Endothelial cell of umbilical vein (primary cell): ENCODE measurements at regions not wholly inside any gene's neighbourhood (a gene's known extent, or its start where the extent isn't known, plus 50 kb on each side); places are given as distances from the start of the nearest gene placed in this dataset.

ENCODE experiments used
- BruUV-seq: library from RNA; stranded (reverse); fragments of 400-500 nt; replicated peaks from 2 replicates; lab custom pipeline; 2021; lab: Mats Ljungman, UMichigan
- CTCF ChIA-PET: fragments of 300-600, 350-600 bp; sonication (Branson Sonifier 250); formaldehyde crosslinking; loops from one replicate; lab custom pipeline; 2021; ENCODE audit warnings: antibody characterized with exemption, inconsistent platforms; lab: Charles Lee
- POLR2A ChIA-PET: fragments of 300-600, 350-600 bp; sonication (Branson Sonifier 250); formaldehyde crosslinking; loops from one replicate; lab custom pipeline; 2021; ENCODE audit warnings: antibody characterized with exemption, inconsistent platforms; lab: Charles Lee
- DNase-seq: peaks from one replicate; pipeline ENCODE4 v3.0.0-alpha.2; 2011; ENCODE audit warnings: low read depth, low spot score
- FAIRE-seq: peaks from 2 replicates; lab custom pipeline; 2011; peaks lifted over from hg19 to GRCh38; lab: Jason Lieb, UNC
- H2AFZ ChIP-seq: 2 replicates; pipeline ENCODE4 v1.6.0; 2012; ENCODE audit warnings: low read depth, low read length, control low read depth, inconsistent platforms
- H3K27ac ChIP-seq: 2 replicates; pipeline ENCODE4 v1.5.1; 2011; ENCODE audit warnings: low read depth, mild to moderate bottlenecking, control low read depth, low read length, moderate library complexity; ENCODE audit not compliant: insufficient read depth
- H3K27me3 ChIP-seq, 2 experiments: 2 replicates each; pipeline versions ENCODE4 v1.6.0 to v1.6.1; 2011; ENCODE audit warnings: low read length in 2 of 2, mixed read lengths in 1 of 2; ENCODE audit not compliant: control insufficient read depth in 2 of 2, insufficient read depth in 2 of 2
- H3K36me3 ChIP-seq, 2 experiments: 2 replicates in 1 of 2; 3 replicates in 1 of 2; pipeline ENCODE4 v1.5.1; 2011; ENCODE audit warnings: low read length in 2 of 2, mild to moderate bottlenecking in 1 of 2, moderate library complexity in 1 of 2; ENCODE audit not compliant: control insufficient read depth in 2 of 2, insufficient read depth in 2 of 2; ENCODE audit errors: extremely low read depth in 1 of 2
- H3K4me1 ChIP-seq: 3 replicates; pipeline ENCODE4 v1.5.1; 2011; ENCODE audit warnings: mild to moderate bottlenecking, low read length; ENCODE audit not compliant: control insufficient read depth, insufficient read depth; ENCODE audit errors: extremely low read depth
- H3K4me2 ChIP-seq: 2 replicates; pipeline ENCODE4 v1.6.1; 2011; ENCODE audit warnings: low read length, control low read depth, mixed read lengths; ENCODE audit not compliant: insufficient read depth
- H3K4me3 ChIP-seq, 3 experiments: fragments of 200-600 bp in 1 of 3; sonication (generic), shearing (Covaris generic) in 1 of 3; replicated peaks in 1 of 3; 2 replicates each; pipeline ENCODE4 v1.5.1; 2011 to 2016; ENCODE audit warnings: control low read depth in 3 of 3, low read length in 3 of 3, mild to moderate bottlenecking in 2 of 3, inconsistent platforms in 1 of 3, low read depth in 1 of 3, moderate library complexity in 1 of 3; ENCODE audit not compliant: insufficient read depth in 1 of 3
- H3K79me2 ChIP-seq: 2 replicates; pipeline ENCODE4 v1.6.0; 2012; ENCODE audit warnings: low read length, inconsistent platforms; ENCODE audit not compliant: control insufficient read depth, insufficient read depth
- H3K9ac ChIP-seq: replicated peaks from 2 replicates; pipeline ENCODE3; 2011; ENCODE audit warnings: low read length, control low read depth; ENCODE audit not compliant: insufficient read depth; ENCODE audit errors: extremely low read depth
- H3K9me1 ChIP-seq: replicated peaks from 3 replicates; pipeline ENCODE4 v1.6.0; 2011; ENCODE audit warnings: mild to moderate bottlenecking, low read length; ENCODE audit not compliant: control insufficient read depth, insufficient read depth; ENCODE audit errors: extremely low read depth
- H3K9me3 ChIP-seq: replicated peaks from 2 replicates; pipeline ENCODE4 v1.5.1; 2012; ENCODE audit warnings: low read length, inconsistent platforms; ENCODE audit not compliant: control insufficient read depth, insufficient read depth
- H4K20me1 ChIP-seq: replicated peaks from 2 replicates; pipeline ENCODE3; 2011; ENCODE audit warnings: mild to moderate bottlenecking, low read length; ENCODE audit not compliant: control insufficient read depth, insufficient read depth; ENCODE audit errors: extremely low read depth
- CTCF ChIP-seq, 2 donors: IDR thresholded peaks; 1 replicate in 1 of 2; 2 replicates in 1 of 2; pipeline ENCODE4 v1.5.1; 2011; ENCODE audit warnings: low read length in 2 of 2, mild to moderate bottlenecking in 2 of 2, moderate library complexity in 2 of 2, control low read depth in 1 of 2, inconsistent platforms in 1 of 2, low read depth in 1 of 2; ENCODE audit not compliant: insufficient read depth in 1 of 2; ENCODE audit errors: extremely low read depth in 1 of 2
- EZH2 ChIP-seq: IDR thresholded peaks from 2 replicates; pipeline ENCODE4 v1.6.1; 2012; ENCODE audit warnings: borderline replicate concordance, low read depth, mild to moderate bottlenecking, moderate library complexity, low read length, inconsistent platforms; ENCODE audit not compliant: severe bottlenecking
- FOS ChIP-seq: IDR thresholded peaks from 2 replicates; pipeline ENCODE4 v1.6.1; 2011; ENCODE audit warnings: mild to moderate bottlenecking, low read length, moderate library complexity, borderline replicate concordance; ENCODE audit not compliant: insufficient read depth
- GATA2 ChIP-seq: IDR thresholded peaks from 2 replicates; pipeline ENCODE4 v1.7.0; 2011; ENCODE audit warnings: low read depth, mild to moderate bottlenecking, moderate library complexity, mixed read lengths, low read length; ENCODE audit not compliant: insufficient read length, insufficient read depth
- JUN ChIP-seq: IDR thresholded peaks from 2 replicates; pipeline ENCODE4 v1.6.1; 2011; ENCODE audit warnings: borderline replicate concordance, low read depth; ENCODE audit not compliant: insufficient read length, insufficient read depth
- MAX ChIP-seq: IDR thresholded peaks from 2 replicates; pipeline ENCODE4 v1.6.1; 2011; ENCODE audit not compliant: insufficient read depth, insufficient read length
- MYC ChIP-seq: IDR thresholded peaks from one replicate; pipeline ENCODE4 v1.6.1; 2011; ENCODE audit warnings: mild to moderate bottlenecking, low read depth, low read length
- POLR2A ChIP-seq: IDR thresholded peaks from 2 replicates; pipeline ENCODE4 v1.6.1; 2012; ENCODE audit warnings: low read depth, mild to moderate bottlenecking, control low read depth, low read length
- POLR2AphosphoS5 ChIP-seq: IDR thresholded peaks from 2 replicates; pipeline ENCODE4 v1.6.1; 2012; ENCODE audit warnings: low read depth, mild to moderate bottlenecking, control low read depth, low read length, moderate library complexity; ENCODE audit not compliant: insufficient read depth
- dilution Hi-C: fragments of 300-500 bp; cut with MboI; formaldehyde crosslinking; loops from one replicate; pipeline ENCODE4 v1.15.0; 2019; ENCODE audit warnings: low sequenced_read_pairs; ENCODE audit not compliant: extremely low pct_ligation_motif_present
- intact Hi-C: fragments of 100-400 bp; cut with micrococcal nuclease; formaldehyde crosslinking; loops from one replicate; pipeline ENCODE4 v1.10.0; 2022

GRCh38 chr18:30925795-30926194, 116.7 kb downstream of the DSC3 start:
- ChIA-PET CTCF (no interaction called here), POLR2A (no interaction called here)
- Histone ChIP-seq H3K36me3 (no peaks in the 10 kb centered on the region), H2AFZ (no peak overlapping the region), H3K9me1 (no peaks in the 10 kb centered on the region), H3K27ac (no peak overlapping the region), H3K4me2 (no peak overlapping the region), H4K20me1 (no peaks in the 10 kb centered on the region), H3K4me3 (no peak overlapping the region), H3K9ac (no peak overlapping the region), H3K4me1 (no peaks in the 10 kb centered on the region), H3K27me3 (no peaks in the 10 kb centered on the region), H3K79me2 (no peaks in the 10 kb centered on the region), H3K9me3 (no peaks in the 10 kb centered on the region)
- intact Hi-C loops: no loop called here
- no TSS peak for BruUV-seq
- DNase-seq (no peak), FAIRE-seq (no peak)
- dilution Hi-C loops: no loop called here
- TF ChIP-seq JUN (no peak), EZH2 (no peak), MYC (no peak), POLR2AphosphoS5 (no peak), CTCF (IDR thresholded peaks at IDR 0.05; ENCODE audit: extremely low read depth in 1 of 2, insufficient read depth in 1 of 2, low read depth in 1 of 2, low read length in 2 of 2) (no peak), POLR2A (no peak), GATA2 (no peak), MAX (no peak), FOS (no peak)
